Mesendoderm (in vitro differentiated cells): ENCODE measurements at regions not wholly inside any gene's neighbourhood (a gene's known extent, or its start where the extent isn't known, plus 50 kb on each side); places are given as distances from the start of the nearest gene placed in this dataset.
"Not testable (repeated sequence)": the region's sequence is repeated elsewhere in the genome, so short reads cannot be mapped to it uniquely, and the experiment has no call there.

ENCODE experiments used
- DNase-seq: peaks from one replicate; pipeline ENCODE4 v3.0.0; 2013
- H2AK5ac ChIP-seq: 2 replicates; pipeline ENCODE4 v1.6.1; 2013; ENCODE audit warnings: low read length, inconsistent platforms
- H2BK120ac ChIP-seq: 2 replicates; pipeline ENCODE4 v1.6.1; 2013; ENCODE audit warnings: low read depth, mild to moderate bottlenecking, low read length, moderate library complexity, mixed read lengths
- H2BK15ac ChIP-seq: replicated peaks from 2 replicates; pipeline ENCODE4 v1.6.1; 2013; ENCODE audit warnings: low read depth, mild to moderate bottlenecking, moderate library complexity
- H2BK5ac ChIP-seq: 2 replicates; pipeline ENCODE4 v1.6.1; 2013; ENCODE audit warnings: low read length, inconsistent platforms
- H3K18ac ChIP-seq: 2 replicates; pipeline ENCODE4 v1.6.1; 2013; ENCODE audit warnings: mild to moderate bottlenecking, low read length, mixed read lengths
- H3K23ac ChIP-seq: one replicate; pipeline ENCODE4 v1.6.1; 2013; ENCODE audit warnings: low read length
- H3K27ac ChIP-seq: 2 replicates; pipeline ENCODE4 v1.5.1; 2013; ENCODE audit warnings: low read depth, mild to moderate bottlenecking, inconsistent platforms, low read length, moderate library complexity
- H3K27me3 ChIP-seq: 2 replicates; pipeline ENCODE4 v1.6.1; 2013; ENCODE audit warnings: low read length, control low read depth, mild to moderate bottlenecking, inconsistent platforms; ENCODE audit not compliant: insufficient read depth, poor library complexity
- H3K36me3 ChIP-seq: 2 replicates; pipeline ENCODE4 v1.6.1; 2013; ENCODE audit warnings: low read length, inconsistent platforms; ENCODE audit not compliant: control insufficient read depth, insufficient read depth
- H3K4ac ChIP-seq: one replicate; pipeline ENCODE4 v1.6.1; 2013; ENCODE audit warnings: low read depth, mild to moderate bottlenecking, low read length, moderate library complexity
- H3K4me1 ChIP-seq: 2 replicates; pipeline ENCODE4 v1.6.1; 2013; ENCODE audit warnings: low read depth, low read length, inconsistent platforms; ENCODE audit not compliant: control insufficient read depth
- H3K4me2 ChIP-seq: 2 replicates; pipeline ENCODE4 v1.6.1; 2013; ENCODE audit warnings: low read length
- H3K4me3 ChIP-seq: 2 replicates; pipeline ENCODE4 v1.5.1; 2013; ENCODE audit warnings: mild to moderate bottlenecking, low read length
- H3K56ac ChIP-seq: one replicate; pipeline ENCODE4 v1.6.1; 2013; ENCODE audit warnings: low read length
- H3K79me1 ChIP-seq: 2 replicates; pipeline ENCODE4 v1.6.1; 2013; ENCODE audit warnings: low read length, inconsistent platforms
- H3K79me2 ChIP-seq: 2 replicates; pipeline ENCODE4 v1.6.1; 2013; ENCODE audit warnings: mild to moderate bottlenecking, low read length; ENCODE audit not compliant: control insufficient read depth, insufficient read depth
- H3K9ac ChIP-seq: 2 replicates; pipeline ENCODE4 v1.6.1; 2013; ENCODE audit warnings: low read length, inconsistent platforms
- H4K5ac ChIP-seq: one replicate; pipeline ENCODE4 v1.6.1; 2013; ENCODE audit warnings: low read length
- H4K8ac ChIP-seq: one replicate; pipeline ENCODE4 v1.6.1; 2013; ENCODE audit warnings: low read depth, mild to moderate bottlenecking, control low read depth, low read length, moderate library complexity
- WGBS: extraction: QIAGEN DNeasy Blood & Tissue Kit; methylation state at CpG from one replicate; pipeline ENCODE4 v1.1.7; 2013; ENCODE audit warnings: low lambda C conversion rate, missing lambda C conversion rate; ENCODE audit not compliant: insufficient coverage; ENCODE audit errors: extremely low coverage; 5-methylcytosine and 5-hydroxymethylcytosine counted together

DNA sequence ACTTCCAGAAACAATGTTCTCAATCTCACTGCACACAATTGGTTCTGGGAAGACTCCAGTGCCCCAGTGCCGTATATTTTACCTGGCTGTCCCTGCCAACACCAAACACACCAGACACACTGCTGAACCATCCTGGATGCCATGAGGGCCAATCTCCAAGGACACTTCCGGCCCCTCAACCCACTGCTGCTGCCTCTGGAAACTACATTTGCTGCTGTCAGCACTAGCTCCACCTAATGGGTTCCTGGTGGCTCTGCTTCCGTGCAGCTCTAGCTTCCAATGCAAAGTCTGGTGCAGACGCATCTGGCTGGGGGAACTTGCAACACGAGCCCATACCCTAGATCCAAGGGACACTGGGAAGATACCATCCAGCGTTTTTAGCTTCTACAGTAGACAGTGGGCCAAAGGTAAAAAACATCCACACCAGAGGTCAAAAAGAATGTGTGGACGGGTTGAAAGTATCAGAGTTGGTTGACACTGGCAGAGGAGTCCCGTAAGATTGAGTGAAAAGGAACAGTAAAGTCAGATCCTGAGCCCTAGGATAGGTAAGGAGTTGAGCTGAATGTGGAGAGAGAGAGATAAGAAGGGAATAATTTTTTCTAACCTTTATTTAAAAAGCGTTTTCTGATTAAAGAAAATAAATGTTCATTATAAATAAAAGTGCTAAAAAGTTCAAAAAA lies 99.7 kb upstream of the KIF2A start:
- Histone ChIP-seq H3K56ac (no peak overlapping the region), H3K4me2 (no peak overlapping the region), H3K27me3 (no peaks in the 10 kb centered on the region), H4K8ac (no peak overlapping the region), H3K79me1 (no peaks in the 10 kb centered on the region), H3K23ac (no peak overlapping the region), H3K18ac (no peak overlapping the region), H2AK5ac (no peak overlapping the region), H2BK5ac (no peak overlapping the region), H2BK120ac (no peak overlapping the region), H3K4ac (no peak overlapping the region), H3K36me3 (no peaks in the 10 kb centered on the region), H3K4me1 (peaks cover 4% of the 10 kb centered on the region), H4K5ac (no peak overlapping the region), H3K9ac (no peak overlapping the region), H3K27ac (no peak overlapping the region), H3K4me3 (no peak overlapping the region), H3K79me2 (no peaks in the 10 kb centered on the region), H2BK15ac (no peak overlapping the region)
- WGBS: no CpG with 5 or more reads among the region's 9 CpGs
- peak; percentile 85 for DNase-seq

GRCh38 chr5:62208218-62208852 lies 97.7 kb upstream of the KIF2A start:
- Histone ChIP-seq H3K18ac (no peak overlapping the region), H3K56ac (no peak overlapping the region), H2BK5ac (no peak overlapping the region), H3K27ac (no peak overlapping the region), H3K79me1 (no peaks in the 10 kb centered on the region), H3K23ac (no peak overlapping the region), H3K4me2 (no peak overlapping the region), H3K79me2 (no peaks in the 10 kb centered on the region), H3K4me3 (no peak overlapping the region), H2BK15ac (no peak overlapping the region), H2AK5ac (no peak overlapping the region), H3K4me1 (peaks cover 4% of the 10 kb centered on the region), H3K4ac (peak overlapping the region; percentile 24), H4K8ac (no peak overlapping the region), H3K9ac (no peak overlapping the region), H3K27me3 (no peaks in the 10 kb centered on the region), H3K36me3 (no peaks in the 10 kb centered on the region), H4K5ac (no peak overlapping the region), H2BK120ac (no peak overlapping the region)
- peak; percentile 65 for DNase-seq
- WGBS: no CpG with 5 or more reads among the region's 10 CpGs

DNA sequence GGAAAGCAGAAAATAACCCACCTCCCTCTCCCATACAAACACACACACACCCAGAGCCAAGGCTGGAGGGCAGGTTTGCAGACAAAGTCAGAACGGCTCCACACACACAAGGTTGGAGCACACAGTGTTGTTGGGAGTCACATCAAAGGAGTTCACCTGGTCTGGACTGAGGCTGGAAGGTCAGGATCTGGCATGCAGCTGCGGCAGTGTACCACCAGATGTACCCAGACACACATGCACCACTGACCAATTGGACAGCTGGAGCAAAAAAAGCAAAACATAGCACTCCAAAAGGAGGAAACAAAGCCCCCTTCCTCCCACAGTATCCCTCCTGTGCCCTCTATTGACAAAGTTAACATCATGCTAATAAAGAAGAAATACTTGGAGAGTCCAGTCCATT lies 94.6 kb upstream of the KIF2A start:
- Histone ChIP-seq H3K79me1 (no peaks in the 10 kb centered on the region), H3K4me2 (no peak overlapping the region), H3K27ac (no peak overlapping the region), H4K8ac (no peak overlapping the region), H3K4me1 (peaks cover 4% of the 10 kb centered on the region), H3K4ac (no peak overlapping the region), H4K5ac (no peak overlapping the region), H2BK5ac (no peak overlapping the region), H3K9ac (no peak overlapping the region), H2BK15ac (no peak overlapping the region), H3K4me3 (no peak overlapping the region), H2AK5ac (no peak overlapping the region), H3K18ac (no peak overlapping the region), H3K79me2 (no peaks in the 10 kb centered on the region), H3K36me3 (no peaks in the 10 kb centered on the region), H3K56ac (no peak overlapping the region), H3K23ac (no peak overlapping the region), H2BK120ac (no peak overlapping the region), H3K27me3 (no peaks in the 10 kb centered on the region)
- no peak for DNase-seq
- WGBS: no CpG with 5 or more reads among the region's 2 CpGs

GRCh38 chr5:62212648-62213047 lies 93.4 kb upstream of the KIF2A start:
- H3K79me2 ChIP-seq: no peaks in the 10 kb centered on the region
- WGBS: no CpG with 5 or more reads among the region's 3 CpGs

GRCh38 chr5:62214701-62215100 lies 91.3 kb upstream of the KIF2A start:
- H2BK120ac ChIP-seq: no peak overlapping the region
- no peak overlapping the region for H4K8ac ChIP-seq
- H2BK15ac ChIP-seq: no peak overlapping the region
- no peak overlapping the region for H3K18ac ChIP-seq
- no CpG with 5 or more reads among the region's 2 CpGs for WGBS
- no peaks in the 10 kb centered on the region for H3K79me2 ChIP-seq
- H3K36me3 ChIP-seq: no peaks in the 10 kb centered on the region
- H3K56ac ChIP-seq: no peak overlapping the region
- no peaks in the 10 kb centered on the region for H3K27me3 ChIP-seq
- no peak for DNase-seq
- H3K4me1 ChIP-seq: no peaks in the 10 kb centered on the region
- H2AK5ac ChIP-seq: no peak overlapping the region
- H3K79me1 ChIP-seq: no peaks in the 10 kb centered on the region
- no peak overlapping the region for H3K4me2 ChIP-seq
- H3K23ac ChIP-seq: no peak overlapping the region
- H3K27ac ChIP-seq: no peak overlapping the region
- H3K9ac ChIP-seq: no peak overlapping the region
- H2BK5ac ChIP-seq: no peak overlapping the region
- no peak overlapping the region for H4K5ac ChIP-seq
- no peak overlapping the region for H3K4ac ChIP-seq
- H3K4me3 ChIP-seq: no peak overlapping the region

More at GRCh38 chr5:62212648-62213047, 93.4 kb upstream of the KIF2A start:
- Histone ChIP-seq H3K4ac (no peak overlapping the region), H3K23ac (no peak overlapping the region), H2BK120ac (no peak overlapping the region), H2AK5ac (no peak overlapping the region), H4K5ac (no peak overlapping the region), H3K36me3 (no peaks in the 10 kb centered on the region), H3K4me1 (peaks cover 4% of the 10 kb centered on the region), H3K18ac (no peak overlapping the region), H4K8ac (no peak overlapping the region), H3K27me3 (no peaks in the 10 kb centered on the region), H3K4me3 (no peak overlapping the region), H3K27ac (no peak overlapping the region), H3K79me1 (no peaks in the 10 kb centered on the region), H2BK5ac (no peak overlapping the region), H3K4me2 (no peak overlapping the region), H2BK15ac (no peak overlapping the region), H3K9ac (no peak overlapping the region), H3K56ac (no peak overlapping the region)
- peak; percentile 56 for DNase-seq

DNA sequence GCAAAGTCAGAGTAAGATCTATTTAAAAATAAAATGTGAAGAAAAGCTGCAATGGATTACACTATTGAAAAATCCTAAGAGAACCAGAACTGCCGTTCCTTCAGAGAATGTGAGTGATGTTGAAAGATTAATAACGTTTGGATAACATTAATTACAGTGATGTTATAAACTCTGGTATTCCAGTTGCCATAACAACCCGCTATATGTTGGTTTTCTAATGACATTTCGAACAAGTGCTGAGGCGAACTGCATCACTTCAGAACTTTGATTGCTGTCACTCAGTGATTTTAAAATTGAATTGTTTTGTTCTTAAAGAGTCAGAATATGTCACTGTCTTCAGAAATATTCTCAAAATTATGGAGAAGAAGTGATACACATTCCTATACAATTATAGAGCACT lies 89.4 kb upstream of the KIF2A start:
- not testable (repeated sequence) for H3K9ac ChIP-seq, DNase-seq, H3K4me1 ChIP-seq, H3K4me3 ChIP-seq, H2BK120ac ChIP-seq, H3K27me3 ChIP-seq, H3K36me3 ChIP-seq, H2BK5ac ChIP-seq, H4K8ac ChIP-seq, H3K4ac ChIP-seq, H2AK5ac ChIP-seq, H2BK15ac ChIP-seq, H3K79me2 ChIP-seq, H3K18ac ChIP-seq, H4K5ac ChIP-seq, H3K23ac ChIP-seq, H3K4me2 ChIP-seq, H3K79me1 ChIP-seq, H3K56ac ChIP-seq, H3K27ac ChIP-seq
- no CpG with 5 or more reads among the region's 5 CpGs for WGBS
